Lung (tissue), 11 donors: ENCODE measurements at regions not wholly inside any gene's neighbourhood (a gene's known extent, or its start where the extent isn't known, plus 50 kb on each side); places are given as distances from the start of the nearest gene placed in this dataset.

Experiments
- ATAC-seq: fragments of 200-7000 bp; cut with Tn5 transposase; one replicate; pipeline ENCODE4 v1.9.1; 2020; ENCODE audit warnings: moderate number of reproducible peaks; ENCODE audit not compliant: insufficient read depth, low FRiP score
- DNase-seq, 3 donors: peaks; one replicate each; pipeline ENCODE4 v3.0.0-alpha.2; 2013 to 2017
- H3K27ac ChIP-seq, 2 donors: one replicate each; pipeline ENCODE4 v1.5.1; 2013; ENCODE audit warnings: mild to moderate bottlenecking in 2 of 2, moderate library complexity in 2 of 2, control low read depth in 1 of 2, inconsistent platforms in 1 of 2, low read depth in 1 of 2, low read length in 1 of 2
- H3K27me3 ChIP-seq, 3 donors: one replicate each; pipeline ENCODE4 v1.5.1; 2013; ENCODE audit warnings: low read length in 2 of 3; ENCODE audit not compliant: control insufficient read depth in 3 of 3, insufficient read depth in 3 of 3
- H3K36me3 ChIP-seq, 4 donors: one replicate each; pipeline ENCODE4 v1.5.1; 2013; ENCODE audit warnings: low read length in 4 of 4, mild to moderate bottlenecking in 1 of 4, moderate library complexity in 1 of 4; ENCODE audit not compliant: control insufficient read depth in 4 of 4, insufficient read depth in 4 of 4
- H3K4me1 ChIP-seq, 5 donors: one replicate each; pipeline ENCODE4 v1.5.1; 2013; ENCODE audit warnings: low read length in 5 of 5, mild to moderate bottlenecking in 2 of 5, moderate library complexity in 1 of 5; ENCODE audit not compliant: control insufficient read depth in 5 of 5, insufficient read depth in 5 of 5
- H3K4me3 ChIP-seq: one replicate; pipeline ENCODE4 v1.5.1; 2013; ENCODE audit warnings: mild to moderate bottlenecking, control low read depth, moderate library complexity
- H3K9ac ChIP-seq, 2 donors: one replicate each; pipeline ENCODE4 v1.5.1; 2013; ENCODE audit warnings: low read length in 2 of 2, control low read depth in 1 of 2; ENCODE audit not compliant: insufficient read depth in 1 of 2
- H3K9me3 ChIP-seq, 4 donors: one replicate each; pipeline ENCODE4 v1.5.1; 2013; ENCODE audit warnings: low read length in 3 of 4, mild to moderate bottlenecking in 1 of 4, moderate library complexity in 1 of 4; ENCODE audit not compliant: control insufficient read depth in 4 of 4, insufficient read depth in 3 of 4
- WGBS, 2 donors: extraction: QIAGEN DNeasy Blood & Tissue Kit; methylation state at CpG; one replicate each; pipeline ENCODE4 v1.1.7; 2013; 5-methylcytosine and 5-hydroxymethylcytosine counted together
- TF ChIP-seq, protein P1 (sequence below): IDR thresholded peaks from 2 replicates; pipeline ENCODE4 v1.5.1; 2012; ENCODE audit warnings: mild to moderate bottlenecking; ENCODE audit errors: control extremely low read depth, extremely low read depth
- donor health status: control.
- donor health status: control.
- donor health status: Bipolar disorder and iron deficiency.
- donor health status: healthy.
- donor health status: DM: yes; HTN: yes; CAD: no.

DNA sequence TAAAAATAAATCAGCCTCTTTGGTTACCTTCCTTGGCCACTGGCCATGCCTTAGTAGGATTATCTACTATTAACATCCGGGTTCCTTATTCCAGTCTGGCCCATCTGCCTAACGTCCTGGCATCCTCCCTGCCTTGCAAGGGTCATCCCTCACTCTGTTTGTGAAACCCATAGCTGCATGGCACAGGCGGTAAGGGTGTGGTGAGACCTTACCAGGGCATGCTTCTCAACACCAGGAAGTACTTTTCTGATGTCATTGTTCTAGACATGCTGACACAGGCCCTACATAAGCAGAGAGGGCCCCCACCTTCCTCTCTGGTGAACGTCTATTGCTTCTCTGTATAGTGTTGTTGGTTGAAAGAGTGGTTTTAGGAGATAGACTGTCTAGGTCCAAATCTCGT lies 296.8 kb upstream of the SPRED2 start:
- no peak for DNase-seq
- H3K9me3 ChIP-seq: no peaks in the 10 kb centered on the region
- ATAC-seq: no peak
- H3K36me3 ChIP-seq: no peaks in the 10 kb centered on the region
- TF ChIP-seq, protein P1, sequence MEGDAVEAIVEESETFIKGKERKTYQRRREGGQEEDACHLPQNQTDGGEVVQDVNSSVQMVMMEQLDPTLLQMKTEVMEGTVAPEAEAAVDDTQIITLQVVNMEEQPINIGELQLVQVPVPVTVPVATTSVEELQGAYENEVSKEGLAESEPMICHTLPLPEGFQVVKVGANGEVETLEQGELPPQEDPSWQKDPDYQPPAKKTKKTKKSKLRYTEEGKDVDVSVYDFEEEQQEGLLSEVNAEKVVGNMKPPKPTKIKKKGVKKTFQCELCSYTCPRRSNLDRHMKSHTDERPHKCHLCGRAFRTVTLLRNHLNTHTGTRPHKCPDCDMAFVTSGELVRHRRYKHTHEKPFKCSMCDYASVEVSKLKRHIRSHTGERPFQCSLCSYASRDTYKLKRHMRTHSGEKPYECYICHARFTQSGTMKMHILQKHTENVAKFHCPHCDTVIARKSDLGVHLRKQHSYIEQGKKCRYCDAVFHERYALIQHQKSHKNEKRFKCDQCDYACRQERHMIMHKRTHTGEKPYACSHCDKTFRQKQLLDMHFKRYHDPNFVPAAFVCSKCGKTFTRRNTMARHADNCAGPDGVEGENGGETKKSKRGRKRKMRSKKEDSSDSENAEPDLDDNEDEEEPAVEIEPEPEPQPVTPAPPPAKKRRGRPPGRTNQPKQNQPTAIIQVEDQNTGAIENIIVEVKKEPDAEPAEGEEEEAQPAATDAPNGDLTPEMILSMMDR: no peak
- H3K4me3 ChIP-seq: no peak overlapping the region
- H3K27ac ChIP-seq: no peak overlapping the region
- H3K4me1 ChIP-seq: no peaks in the 10 kb centered on the region
- no peak overlapping the region for H3K9ac ChIP-seq
- 68 to 75% methylated on average over 5 of the region's 5 CpGs for WGBS, 2 donors
- H3K27me3 ChIP-seq: no peaks in the 10 kb centered on the region

GRCh38 chr2:65728477-65729180 lies 296.2 kb upstream of the SPRED2 start:
- Histone ChIP-seq H3K4me3 (no peak overlapping the region), H3K4me1 (no peaks in the 10 kb centered on the region), H3K36me3 (no peaks in the 10 kb centered on the region), H3K27ac (no peak overlapping the region), H3K9ac (no peak overlapping the region), H3K27me3 (no peaks in the 10 kb centered on the region), H3K9me3 (no peaks in the 10 kb centered on the region)
- TF ChIP-seq, protein P1: no peak
- DNase-seq (peak in 1 of 3 donors; percentile 45), ATAC-seq (no peak)
- WGBS, 2 donors: 84 to 87% methylated on average over 5 of the region's 5 CpGs

GRCh38 chr2:65727816-65728215 lies 295.4 kb upstream of the SPRED2 start:
- WGBS, 2 donors: 56 to 85% methylated on average over 3 of the region's 3 CpGs

More at GRCh38 chr2:65727816-65728215, 295.4 kb upstream of the SPRED2 start:
- ATAC-seq (no peak), DNase-seq (no peak)
- Histone ChIP-seq H3K4me1 (no peaks in the 10 kb centered on the region), H3K4me3 (no peak overlapping the region), H3K27me3 (no peaks in the 10 kb centered on the region), H3K27ac (no peak overlapping the region), H3K36me3 (no peaks in the 10 kb centered on the region), H3K9ac (no peak overlapping the region), H3K9me3 (no peaks in the 10 kb centered on the region)
- TF ChIP-seq, protein P1: no peak
